Renal pelvis (tissue), 1 donor: ENCODE measurements at regions not wholly inside any gene's neighbourhood (a gene's known extent, or its start where the extent isn't known, plus 50 kb on each side); places are given as distances from the start of the nearest gene placed in this dataset.

ENCODE experiments used
- DNase-seq: peaks from one replicate; pipeline ENCODE4 v3.0.0-alpha.2; 2013

GRCh38 chr9:28203036-28203435 lies 629.8 kb upstream of the C9orf72 start:
- DNase-seq = no peak

- DNase-seq = no peak
Measured at GRCh38 chr9:28206280-28206679, 633.0 kb upstream of the C9orf72 start.

GRCh38 chr9:28207657-28208056 lies 634.4 kb upstream of the C9orf72 start:
- DNase-seq = no peak

GRCh38 chr9:28209130-28209529 lies 635.8 kb upstream of the C9orf72 start:
- no peak for DNase-seq

- DNase-seq = peak; percentile 14
Measured at GRCh38 chr9:28212979-28213378, 639.7 kb upstream of the C9orf72 start.

GRCh38 chr9:28215536-28216299 lies 642.4 kb upstream of the C9orf72 start:
- DNase-seq = peak; percentile 1

GRCh38 chr9:28232686-28233085 lies 659.4 kb upstream of the C9orf72 start:
- no peak for DNase-seq

- no peak for DNase-seq
Measured at GRCh38 chr9:28234133-28234893, 661.0 kb upstream of the C9orf72 start.

GRCh38 chr9:28234894-28235277 lies 661.6 kb upstream of the C9orf72 start:
- no peak for DNase-seq

- DNase-seq = peak; percentile 11
Measured at GRCh38 chr9:28249424-28249823, 676.1 kb upstream of the C9orf72 start.

- no peak for DNase-seq
Measured at GRCh38 chr9:28255174-28255573, 681.9 kb upstream of the C9orf72 start.

GRCh38 chr9:28260330-28260729 lies 687.0 kb upstream of the C9orf72 start:
- no peak for DNase-seq

GRCh38 chr9:28264368-28264767 lies 691.1 kb upstream of the C9orf72 start:
- DNase-seq = no peak

GRCh38 chr9:28267351-28267750 lies 694.1 kb upstream of the C9orf72 start:
- no peak for DNase-seq

GRCh38 chr9:28270156-28270555 lies 696.9 kb upstream of the C9orf72 start:
- no peak for DNase-seq

- DNase-seq = no peak
Measured at GRCh38 chr9:28272127-28272526, 698.8 kb upstream of the C9orf72 start.

- DNase-seq = no peak
Measured at GRCh38 chr9:28287455-28287854, 714.2 kb upstream of the C9orf72 start.

GRCh38 chr9:28289746-28290145 lies 716.5 kb upstream of the C9orf72 start:
- peak; percentile 19 for DNase-seq

- no peak for DNase-seq
Measured at GRCh38 chr9:28293369-28294090, 720.2 kb upstream of the C9orf72 start.

- no peak for DNase-seq
Measured at GRCh38 chr9:28301281-28301680, 728.0 kb upstream of the C9orf72 start.

GRCh38 chr9:28317745-28318144 lies 744.5 kb upstream of the C9orf72 start:
- no peak for DNase-seq

- DNase-seq = no peak
Measured at GRCh38 chr9:28318515-28318914, 745.2 kb upstream of the C9orf72 start.

GRCh38 chr9:28319981-28320380 lies 746.7 kb upstream of the C9orf72 start:
- DNase-seq = no peak
